22Rv1 (cell line): ENCODE measurements at regions not wholly inside any gene's neighbourhood (a gene's known extent, or its start where the extent isn't known, plus 50 kb on each side); places are given as distances from the start of the nearest gene placed in this dataset.

ENCODE experiments used
- H3K27ac ChIP-seq: fragments of 450-650 bp; 2 replicates; pipeline ENCODE4 v1.5.1; 2017
- ZFX ChIP-seq: fragments of 450-650 bp; IDR thresholded peaks from 2 replicates; pipeline ENCODE4 v1.6.1; 2017; ENCODE audit warnings: antibody characterized with exemption, borderline replicate concordance
- TF ChIP-seq, protein P1 (sequence below): fragments of 450-650 bp; IDR thresholded peaks from 2 replicates; pipeline ENCODE4 v1.5.1; 2017; ENCODE audit warnings: mild to moderate bottlenecking

DNA sequence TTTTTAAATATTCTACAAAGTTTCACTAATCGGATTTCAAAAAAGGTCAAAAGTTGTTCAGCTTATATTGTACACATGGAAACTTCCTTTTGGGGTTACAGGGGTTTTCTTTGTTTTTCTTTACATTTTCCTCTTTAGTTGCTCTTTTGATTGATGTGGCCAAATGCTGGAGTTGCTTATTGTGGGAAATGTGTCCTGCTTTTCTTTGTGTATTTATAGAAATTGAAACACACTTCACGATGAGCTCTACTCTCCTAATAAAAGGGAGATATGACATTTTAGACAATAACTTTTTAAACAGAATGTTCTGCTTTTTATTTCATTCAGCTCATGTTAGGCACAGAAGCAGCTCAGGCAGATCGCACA, 50.7 kb upstream of the SPRY1 start:
- TF ChIP-seq, protein P1, sequence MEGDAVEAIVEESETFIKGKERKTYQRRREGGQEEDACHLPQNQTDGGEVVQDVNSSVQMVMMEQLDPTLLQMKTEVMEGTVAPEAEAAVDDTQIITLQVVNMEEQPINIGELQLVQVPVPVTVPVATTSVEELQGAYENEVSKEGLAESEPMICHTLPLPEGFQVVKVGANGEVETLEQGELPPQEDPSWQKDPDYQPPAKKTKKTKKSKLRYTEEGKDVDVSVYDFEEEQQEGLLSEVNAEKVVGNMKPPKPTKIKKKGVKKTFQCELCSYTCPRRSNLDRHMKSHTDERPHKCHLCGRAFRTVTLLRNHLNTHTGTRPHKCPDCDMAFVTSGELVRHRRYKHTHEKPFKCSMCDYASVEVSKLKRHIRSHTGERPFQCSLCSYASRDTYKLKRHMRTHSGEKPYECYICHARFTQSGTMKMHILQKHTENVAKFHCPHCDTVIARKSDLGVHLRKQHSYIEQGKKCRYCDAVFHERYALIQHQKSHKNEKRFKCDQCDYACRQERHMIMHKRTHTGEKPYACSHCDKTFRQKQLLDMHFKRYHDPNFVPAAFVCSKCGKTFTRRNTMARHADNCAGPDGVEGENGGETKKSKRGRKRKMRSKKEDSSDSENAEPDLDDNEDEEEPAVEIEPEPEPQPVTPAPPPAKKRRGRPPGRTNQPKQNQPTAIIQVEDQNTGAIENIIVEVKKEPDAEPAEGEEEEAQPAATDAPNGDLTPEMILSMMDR: no peak
- TF ChIP-seq ZFX: no peak
- no peak overlapping the region for H3K27ac ChIP-seq

DNA sequence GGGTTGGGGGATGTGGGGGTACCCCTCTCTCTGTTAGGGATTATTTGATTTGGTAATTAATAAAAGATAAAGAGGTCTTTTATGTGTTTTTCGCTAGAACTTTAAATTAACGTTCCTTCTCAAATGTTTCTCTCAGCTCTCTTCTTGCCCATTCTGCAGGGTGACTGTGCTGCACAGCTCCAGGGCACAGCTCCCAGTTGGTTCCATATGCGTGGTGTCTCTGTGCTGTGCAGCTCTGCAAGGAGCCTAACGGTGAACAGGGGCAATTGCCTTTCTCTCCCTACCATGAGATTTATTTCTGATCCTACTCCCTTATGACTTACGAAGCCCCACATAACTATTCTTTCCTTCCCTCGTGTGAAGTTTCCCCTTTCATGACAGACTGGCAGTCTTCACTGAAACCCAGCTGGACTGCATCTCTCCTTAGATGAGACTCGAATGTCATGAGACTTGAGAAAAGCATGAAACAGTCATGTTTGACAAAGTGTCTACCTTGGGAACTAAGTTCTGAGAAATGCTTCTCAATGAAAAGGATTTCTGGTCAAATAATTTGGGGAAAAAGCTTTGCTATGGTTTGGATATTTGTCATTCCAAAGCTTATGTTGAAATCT, 50.2 kb upstream of the SPRY1 start:
- TF ChIP-seq, protein P1: no peak
- TF ChIP-seq ZFX: no peak
- no peak overlapping the region for H3K27ac ChIP-seq
